Endothelial cell of hepatic sinusoid (primary cell): ENCODE measurements at regions not wholly inside any gene's neighbourhood (a gene's known extent, or its start where the extent isn't known, plus 50 kb on each side); places are given as distances from the start of the nearest gene placed in this dataset.
"Not testable (repeated sequence)": the region's sequence is repeated elsewhere in the genome, so short reads cannot be mapped to it uniquely, and the experiment has no call there.

Source experiments
- in situ Hi-C: cut with HindIII; loops from 2 replicates; pipeline ENCODE4 v1.10.0; 2017; ENCODE audit warnings: low sequenced_read_pairs

DNA sequence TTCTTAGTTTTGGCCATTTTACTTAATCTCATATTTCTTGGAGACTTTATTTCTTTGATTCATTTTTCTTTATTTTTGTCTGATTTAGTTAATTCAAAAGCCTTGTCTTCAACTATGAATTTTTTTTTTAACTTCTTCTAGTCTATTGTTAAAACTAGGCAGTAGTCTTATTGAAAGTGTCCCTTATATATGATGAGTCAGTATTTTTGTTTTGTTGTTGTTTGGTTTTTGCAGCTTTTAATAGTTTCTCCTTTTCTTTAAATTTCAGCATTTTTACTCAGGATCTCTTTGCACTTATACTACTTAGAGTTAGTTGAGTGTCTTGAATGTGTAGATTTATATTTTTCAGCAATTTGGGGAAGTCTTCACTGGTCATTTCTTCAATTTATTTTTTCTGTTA, 758.5 kb upstream of the CDH8 start:
- in situ Hi-C loops, result no loop called here

DNA sequence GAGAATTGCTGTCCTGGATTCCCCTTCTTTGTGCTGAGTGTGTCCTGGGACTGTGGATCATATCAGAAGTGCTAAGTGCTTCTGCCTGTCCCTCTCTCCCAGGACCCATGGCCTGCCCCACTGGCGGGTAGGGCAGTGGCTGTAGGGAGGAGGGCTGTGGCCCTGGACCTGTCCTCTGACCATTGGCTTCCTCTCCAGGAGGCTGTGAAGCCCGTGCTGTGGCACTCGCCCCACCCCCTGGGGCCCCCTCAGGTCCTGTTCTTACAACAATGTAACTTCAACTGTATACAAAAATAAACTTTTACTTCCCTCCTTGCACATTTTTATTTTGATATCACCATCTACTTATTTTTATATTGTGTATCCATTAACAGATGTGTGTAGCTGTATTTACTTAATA, 743.8 kb upstream of the CDH8 start:
- in situ Hi-C loops, result not testable (repeated sequence)

DNA sequence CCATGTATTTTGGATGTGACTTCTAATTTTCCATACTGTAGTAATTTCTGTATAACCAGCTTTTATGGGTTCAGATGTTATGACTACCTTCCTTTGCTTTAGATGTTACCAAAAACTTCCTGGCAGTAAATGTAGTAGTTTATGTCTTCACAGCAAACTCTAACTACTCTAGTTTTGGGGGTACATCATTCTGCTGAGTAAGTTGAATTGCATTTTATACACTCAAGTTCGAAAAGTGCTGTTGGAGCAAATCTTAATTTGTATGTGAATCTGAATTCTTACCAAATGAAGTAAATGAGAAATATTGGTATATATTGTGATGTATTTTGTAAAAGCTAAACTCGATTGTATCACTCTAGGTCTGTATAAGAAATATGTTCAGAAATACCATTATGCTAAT, 728.3 kb upstream of the CDH8 start:
- in situ Hi-C loops, result no loop called here

DNA sequence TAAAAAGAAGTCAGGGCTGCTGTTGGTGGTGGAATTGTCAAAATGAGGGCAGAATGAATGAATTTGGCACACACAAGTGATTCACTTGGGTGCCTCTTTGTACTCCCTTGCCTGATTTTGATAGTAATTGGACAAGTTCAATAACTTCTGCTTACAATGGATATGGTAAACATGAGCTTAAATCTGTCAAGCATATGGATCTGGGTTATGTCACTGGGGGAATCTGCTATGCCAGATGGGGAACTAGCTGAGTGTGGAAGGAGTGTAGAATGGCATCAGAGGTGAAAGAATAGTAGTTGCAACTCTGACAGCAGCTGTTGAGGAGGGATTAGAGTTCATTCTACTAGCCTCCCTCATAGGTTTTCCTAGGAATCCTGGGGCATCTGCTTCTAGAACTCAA, 724.2 kb upstream of the CDH8 start:
- in situ Hi-C loops, result no loop called here

DNA sequence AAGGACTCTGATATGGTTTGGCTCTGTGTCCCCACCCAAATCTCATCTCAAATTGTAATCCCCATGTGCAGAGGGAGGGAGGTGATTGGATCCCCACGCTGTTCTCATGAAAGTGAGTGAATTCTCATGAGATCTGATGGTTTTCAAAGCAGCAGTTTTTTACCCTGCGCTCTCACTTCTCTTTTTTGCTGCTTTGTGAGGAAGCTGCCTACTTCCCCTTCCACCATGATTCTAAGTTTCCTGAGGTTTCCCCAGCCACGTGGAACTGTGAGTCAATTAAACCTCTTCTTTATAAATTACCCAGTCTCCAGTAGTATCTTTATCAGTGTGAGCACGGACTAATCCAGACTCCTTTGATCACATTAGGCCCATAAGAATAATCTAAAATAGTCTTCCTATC, 719.7 kb upstream of the CDH8 start:
- in situ Hi-C loops, result no loop called here

DNA sequence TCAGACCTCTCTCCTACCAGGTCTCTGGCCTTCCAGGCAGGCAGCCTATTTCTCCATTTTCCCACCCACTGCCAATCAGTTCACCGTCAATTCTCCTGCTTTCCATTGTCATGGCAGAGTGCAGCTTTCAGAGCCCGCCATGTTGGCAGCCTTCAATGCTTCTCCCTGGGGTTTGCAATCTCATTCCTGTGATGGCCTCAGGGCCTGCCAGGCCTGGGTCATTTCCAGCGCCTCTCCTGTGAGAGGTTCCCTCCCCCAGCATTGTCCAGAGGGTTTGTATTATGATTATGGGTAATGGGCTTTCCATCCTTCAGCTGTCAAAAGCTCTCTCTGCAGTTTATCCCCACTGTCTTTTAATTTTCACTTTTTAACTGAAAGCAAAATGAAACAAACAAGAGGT, 716.6 kb upstream of the CDH8 start:
- in situ Hi-C loops, result no loop called here

DNA sequence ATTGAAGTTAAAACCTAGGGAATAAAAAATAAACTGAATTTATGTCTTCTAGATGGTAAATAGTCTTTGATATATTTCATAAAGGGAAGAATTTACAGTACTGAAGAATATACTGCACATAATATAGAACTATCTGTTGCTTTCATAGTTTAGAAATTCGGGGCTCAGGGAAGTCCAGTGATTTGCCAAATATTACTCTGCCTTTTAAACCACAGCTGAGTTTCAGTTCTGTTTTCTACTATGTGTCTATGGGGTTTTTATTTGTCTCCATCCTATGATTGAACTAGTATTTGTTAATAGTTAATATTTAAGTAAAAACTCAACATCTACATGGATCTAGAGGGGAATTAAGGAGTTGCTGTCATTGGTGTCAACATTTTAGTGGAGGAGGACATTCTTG, 715.0 kb upstream of the CDH8 start:
- in situ Hi-C loops, result no loop called here

DNA sequence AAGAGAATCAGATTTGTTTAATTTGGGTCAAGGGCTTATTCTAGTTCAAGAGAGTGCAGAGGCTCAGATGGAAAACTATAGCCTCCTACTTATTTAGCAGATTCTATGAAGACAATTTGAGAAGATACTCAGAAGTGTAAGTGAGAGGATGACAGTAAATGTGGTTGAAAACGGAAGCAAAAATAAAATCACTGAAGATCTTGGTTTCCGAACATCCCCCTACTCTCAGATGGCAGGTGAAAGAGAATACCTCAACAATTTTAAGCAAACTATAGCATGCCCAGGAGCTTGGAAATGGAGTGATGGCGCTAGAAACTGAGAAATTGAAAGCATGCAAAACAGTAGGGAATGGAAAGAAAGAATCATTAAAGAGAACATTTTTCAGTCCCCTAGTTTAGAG, 705.5 kb upstream of the CDH8 start:
- in situ Hi-C loops, result no loop called here

DNA sequence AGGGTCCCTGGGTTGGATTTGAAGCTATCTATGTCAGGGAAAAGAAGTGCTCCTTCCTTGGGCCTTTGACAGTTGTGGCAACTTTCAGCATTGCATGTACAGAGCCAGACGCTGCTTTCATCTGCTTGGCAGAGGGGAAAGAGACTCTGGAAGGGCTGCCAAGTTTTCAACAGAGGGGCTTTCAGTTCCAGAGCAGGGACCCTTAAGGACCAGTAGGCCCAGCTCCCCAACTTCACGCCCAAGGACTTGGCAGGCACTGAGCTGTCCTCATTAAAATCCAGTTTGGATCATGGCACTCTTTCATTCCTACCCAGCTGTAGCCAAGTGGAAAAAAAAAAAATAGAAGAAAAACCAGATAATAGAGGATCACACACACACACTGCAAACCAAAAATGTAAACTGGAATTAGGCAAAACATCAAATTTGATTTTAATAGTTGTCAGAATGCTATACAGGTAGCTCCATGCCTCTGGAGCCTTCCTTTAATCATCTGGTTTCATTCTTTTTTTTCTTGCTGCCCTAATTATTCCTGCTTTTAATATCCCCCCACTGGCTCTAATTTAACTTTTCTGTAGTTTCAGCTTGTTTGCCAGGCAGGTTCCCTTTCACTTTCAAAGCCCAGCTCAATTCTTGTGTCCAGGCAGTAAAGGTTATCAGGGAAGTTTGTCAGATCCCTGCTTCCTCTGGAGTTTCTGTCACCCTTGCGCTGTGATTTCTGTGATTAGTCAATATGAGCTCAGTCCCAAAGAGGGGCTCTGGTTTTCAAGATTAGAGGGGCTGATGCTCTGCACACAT, 702.6 kb upstream of the CDH8 start:
- in situ Hi-C loops, result no loop called here

DNA sequence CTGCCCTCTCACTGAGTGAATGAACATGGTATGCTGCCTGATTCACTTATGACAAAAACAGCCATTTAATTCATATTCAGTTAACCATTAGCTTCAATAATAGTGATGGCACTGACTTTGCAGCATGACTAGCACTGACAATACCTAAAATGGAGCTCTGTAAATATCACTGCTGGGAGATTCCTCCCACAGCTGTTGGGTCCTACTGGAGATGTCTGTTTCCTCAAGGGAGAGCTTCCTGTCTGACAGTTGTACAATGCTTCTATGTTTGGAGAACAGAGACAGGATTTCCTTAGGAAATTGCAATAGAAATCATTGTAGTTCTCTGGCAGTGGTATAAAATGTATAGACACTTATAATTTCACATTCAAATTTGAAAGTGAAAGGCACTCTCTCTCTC, 695.9 kb upstream of the CDH8 start:
- in situ Hi-C loops, result no loop called here

DNA sequence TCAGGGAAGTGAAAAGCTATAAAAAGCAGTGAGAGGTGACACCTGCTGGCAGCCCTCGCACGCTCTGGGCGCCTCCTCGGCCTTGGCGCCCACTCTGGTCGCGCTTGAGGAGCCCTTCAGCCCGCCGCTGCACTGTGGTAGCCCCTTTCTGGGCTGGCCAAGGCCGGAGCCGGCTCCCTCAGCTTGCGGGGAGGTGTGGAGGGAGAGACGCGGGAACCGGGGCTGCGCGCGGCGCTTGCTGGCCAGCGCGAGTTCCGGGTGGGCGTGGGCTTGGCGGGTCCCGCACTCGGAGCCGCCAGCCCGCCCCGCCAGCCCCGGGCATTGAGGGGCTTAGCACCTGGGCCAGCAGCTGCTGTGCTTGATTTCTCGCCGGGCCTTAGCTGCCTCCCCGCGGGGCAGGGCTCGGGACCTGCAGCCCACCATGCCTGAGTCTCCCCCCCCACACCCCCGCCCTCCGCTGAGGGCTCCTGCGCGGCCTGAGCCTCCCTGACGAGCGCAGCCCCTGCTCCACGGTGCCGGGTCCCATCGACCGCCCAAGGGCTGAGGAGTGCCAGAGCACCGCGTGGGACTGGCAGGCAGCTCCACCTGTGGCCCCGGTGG, 688.5 kb upstream of the CDH8 start:
- in situ Hi-C loops, result not testable (repeated sequence)

DNA sequence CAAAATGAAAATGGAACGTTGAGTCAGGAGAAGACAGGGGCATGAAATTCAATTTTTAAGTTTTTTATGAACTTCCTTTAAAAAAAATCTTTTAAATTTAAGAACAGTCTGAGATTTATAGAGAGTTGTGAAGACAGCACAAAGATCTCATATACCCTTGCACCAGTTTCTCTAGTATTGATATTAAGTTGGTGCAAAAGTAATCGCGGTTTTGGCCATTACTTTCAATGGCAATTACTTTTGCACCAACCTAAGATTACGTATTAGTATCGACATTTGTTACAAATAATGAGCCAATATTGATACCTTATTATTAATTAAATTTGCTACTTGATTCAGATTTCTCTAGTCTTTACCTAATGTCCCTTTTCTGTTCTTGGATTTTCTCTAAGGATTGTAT, 684.4 kb upstream of the CDH8 start:
- in situ Hi-C loops, result no loop called here

DNA sequence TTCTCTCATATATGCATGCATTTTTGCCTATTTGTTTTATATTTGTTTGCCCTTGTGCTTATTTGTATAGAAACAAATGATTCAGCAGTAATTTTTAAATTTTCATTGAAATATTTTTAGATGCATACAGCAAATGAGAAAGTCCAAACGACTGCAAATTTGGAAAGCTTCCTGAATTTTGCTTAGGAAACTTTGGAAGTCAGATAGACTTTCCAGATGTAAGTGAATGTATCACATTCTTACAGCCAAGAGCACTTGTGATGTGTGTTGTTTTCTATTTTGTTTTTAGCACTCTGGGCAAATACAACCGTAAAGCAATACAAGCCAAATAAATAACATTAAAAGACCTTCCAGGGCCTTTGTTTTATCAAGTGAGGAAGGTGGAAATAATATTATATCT, 680.8 kb upstream of the CDH8 start:
- in situ Hi-C loops, result no loop called here

DNA sequence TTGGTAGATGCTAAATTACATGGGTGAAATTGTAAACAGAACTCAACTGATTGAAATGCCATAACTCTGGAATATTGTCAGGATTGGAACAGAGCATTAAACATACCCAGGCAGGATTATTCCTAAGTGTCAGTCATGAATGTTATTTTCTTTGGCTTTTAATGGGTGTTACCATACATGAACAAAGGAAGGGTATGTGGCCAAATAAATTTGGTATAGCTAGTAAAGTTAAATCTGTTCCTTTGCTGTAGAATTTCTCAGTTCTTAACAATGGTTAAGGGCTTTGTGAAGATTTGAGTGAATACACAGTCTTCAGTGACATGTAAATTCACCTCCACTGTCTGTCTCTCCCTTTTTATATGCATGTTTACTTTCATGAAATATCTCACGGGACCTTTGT, 679.5 kb upstream of the CDH8 start:
- in situ Hi-C loops, result no loop called here

DNA sequence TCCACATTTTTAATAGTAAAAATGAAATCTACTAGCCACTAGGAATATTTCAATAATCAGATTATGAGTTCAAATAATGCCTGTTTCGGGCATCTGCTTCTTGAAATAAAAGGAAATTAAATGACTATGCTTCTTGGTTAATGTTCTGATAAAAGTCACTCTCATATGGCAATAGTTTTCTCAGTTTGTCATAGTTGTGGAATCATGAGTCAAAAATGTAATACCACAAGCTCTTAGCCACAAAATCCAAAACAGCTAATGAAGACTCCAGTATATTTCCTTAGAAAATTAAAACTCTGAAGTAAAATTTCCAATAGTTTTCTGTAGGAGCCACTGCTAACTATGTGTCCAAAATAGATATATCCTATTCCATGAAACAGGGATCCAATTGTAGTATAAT, 676.3 kb upstream of the CDH8 start:
- in situ Hi-C loops, result no loop called here

DNA sequence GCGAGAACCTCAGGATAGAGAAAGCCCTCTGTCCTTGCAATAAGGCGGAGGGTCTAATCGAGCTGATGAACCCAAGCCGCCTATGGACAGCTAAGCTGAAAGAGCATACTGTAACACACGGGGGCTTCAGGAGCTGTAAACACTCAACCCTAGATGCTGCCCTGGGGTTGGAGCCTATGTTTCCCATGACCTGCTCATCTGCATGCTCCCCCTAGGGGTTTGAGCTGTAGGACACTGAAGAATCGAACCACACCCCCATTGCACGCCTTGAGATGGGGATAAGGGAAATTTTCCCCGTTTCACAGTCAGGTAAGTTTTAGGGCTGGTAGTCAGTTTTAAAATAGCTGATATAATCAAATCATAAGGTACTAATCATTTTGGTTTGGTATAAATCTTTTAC, 675.6 kb upstream of the CDH8 start:
- in situ Hi-C loops, result no loop called here

DNA sequence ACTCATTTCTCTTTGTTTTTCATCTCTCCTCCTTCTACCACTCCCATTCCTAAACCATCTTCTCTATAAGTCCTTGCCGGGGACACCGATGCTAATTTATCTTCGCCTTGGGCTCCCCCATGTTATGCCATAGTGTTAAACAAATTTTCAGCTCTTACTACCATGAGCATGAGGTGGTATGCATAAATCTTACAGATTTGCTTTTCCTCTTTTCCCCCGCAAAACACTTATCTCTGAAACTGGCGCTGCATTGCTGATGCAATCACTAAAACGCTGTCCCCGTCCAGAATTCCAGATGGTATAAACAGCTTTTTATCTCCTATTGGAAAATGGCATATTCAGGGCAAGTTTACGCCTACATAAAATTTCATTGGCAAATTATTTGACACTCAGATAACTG, 673.6 kb upstream of the CDH8 start:
- in situ Hi-C loops, result no loop called here

DNA sequence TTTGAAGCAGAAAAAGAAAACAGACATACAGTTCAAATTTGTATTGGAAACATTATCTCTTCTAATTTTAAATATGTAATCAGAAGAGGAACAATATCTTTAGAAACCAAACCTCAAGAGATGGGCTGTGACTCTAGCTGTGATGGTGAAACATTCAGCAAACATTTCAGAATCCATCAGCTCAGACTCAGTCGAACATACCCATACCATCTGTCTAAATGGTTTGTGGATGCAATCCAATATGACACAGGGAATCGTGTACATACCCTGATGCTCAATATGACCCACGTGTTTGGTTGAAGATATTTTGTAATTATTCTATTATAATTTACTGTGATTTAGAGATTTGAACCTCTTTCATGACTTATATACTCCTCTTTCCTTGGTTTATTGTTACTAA, 665.2 kb upstream of the CDH8 start:
- in situ Hi-C loops, result no loop called here

DNA sequence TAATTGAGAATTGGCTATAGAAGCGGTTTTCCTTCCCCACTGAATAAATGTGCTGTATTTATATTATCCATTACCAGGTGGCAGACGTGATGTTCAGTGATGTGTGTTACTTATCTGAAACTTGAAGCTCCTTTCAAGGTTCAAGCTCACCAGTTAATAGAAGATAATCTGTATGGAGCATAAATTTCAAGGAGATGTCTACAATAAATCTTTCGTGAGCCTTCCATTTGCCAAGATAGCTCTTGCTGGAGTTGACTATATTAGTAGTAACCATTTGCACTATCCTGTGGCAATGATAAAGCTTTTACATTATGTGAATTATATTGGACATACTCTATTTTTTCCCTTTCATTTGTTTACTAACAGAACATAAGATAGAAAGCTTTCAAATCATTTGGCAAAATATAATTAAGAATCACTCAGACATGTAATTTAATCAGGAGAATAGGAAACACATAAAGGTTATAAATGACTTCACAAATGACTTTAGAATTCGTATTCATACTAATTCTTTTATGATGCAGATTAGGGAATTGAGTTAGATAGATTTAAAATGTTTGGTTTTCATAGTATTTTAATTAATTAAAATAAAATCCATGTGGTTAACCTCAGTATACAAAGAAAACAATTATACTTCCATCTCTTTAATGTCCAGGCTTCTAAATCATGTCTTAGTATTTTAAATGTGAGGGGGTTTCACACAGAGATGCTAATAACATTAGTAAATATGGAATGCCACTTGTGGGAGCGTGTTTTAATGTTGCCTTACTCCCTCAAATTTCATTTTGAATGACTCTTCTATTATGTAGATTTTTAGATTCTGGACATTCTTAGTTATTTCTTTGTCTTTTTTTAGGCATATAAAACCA, 664.4 kb upstream of the CDH8 start:
- in situ Hi-C loops, result no loop called here

DNA sequence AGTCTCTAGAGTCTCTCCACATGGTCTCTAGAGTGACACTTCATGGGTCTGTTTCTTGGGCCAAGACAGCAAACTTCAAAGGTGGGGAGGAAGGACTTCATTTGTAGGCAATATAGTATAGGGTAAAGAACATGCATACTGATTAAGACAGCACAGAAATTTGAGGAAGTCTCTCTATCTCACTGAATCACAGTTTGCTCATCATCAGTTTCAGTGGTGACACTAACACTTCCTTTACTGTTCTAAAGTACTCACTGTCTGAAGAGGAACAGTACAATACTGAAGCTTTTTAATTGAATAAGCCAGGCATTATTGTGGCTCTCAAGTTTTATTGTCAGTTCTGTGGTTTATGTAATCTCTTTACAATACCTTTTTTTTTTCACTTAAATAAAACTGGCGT, 656.4 kb upstream of the CDH8 start:
- in situ Hi-C loops, result no loop called here

DNA sequence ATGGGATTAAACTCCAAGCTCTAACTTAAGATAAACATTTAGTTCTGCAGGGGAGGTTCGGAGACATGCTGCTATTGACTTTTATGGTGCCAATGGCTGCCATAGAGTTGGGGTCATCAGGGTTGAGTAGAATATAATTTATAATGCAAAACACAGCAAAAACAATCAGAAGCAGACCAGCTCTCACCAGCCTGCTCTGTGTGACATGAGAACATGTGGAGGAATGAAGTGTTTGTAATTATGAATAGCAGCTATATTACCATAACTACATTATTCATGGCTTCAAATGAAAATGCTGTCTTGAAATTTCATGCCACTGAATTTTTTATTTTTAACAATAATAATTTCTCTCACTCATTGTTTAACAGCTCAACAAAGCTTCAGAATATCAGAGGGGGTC, 645.6 kb upstream of the CDH8 start:
- in situ Hi-C loops, result no loop called here

DNA sequence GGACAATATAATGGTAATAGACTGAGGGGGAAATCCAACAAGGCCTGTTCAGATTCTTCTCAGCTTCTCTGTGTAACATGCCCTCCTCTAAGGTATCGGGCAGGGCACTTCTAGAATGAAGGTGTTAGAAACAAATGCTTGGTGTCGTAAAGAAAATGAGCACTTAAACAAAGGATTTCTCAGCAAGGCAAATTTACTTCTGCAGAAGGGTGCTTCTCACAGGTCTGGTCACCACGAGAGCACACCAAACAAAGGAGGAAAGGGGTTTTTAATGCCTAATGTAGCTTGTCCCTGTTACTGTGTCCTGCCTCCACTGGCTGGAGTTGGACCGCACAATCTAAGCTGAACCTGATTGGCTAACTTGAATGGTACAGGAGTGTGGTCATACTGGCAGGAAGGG, 642.6 kb upstream of the CDH8 start:
- in situ Hi-C loops, result no loop called here
